Right lobe of liver (tissue), 6 donors: ENCODE measurements at regions not wholly inside any gene's neighbourhood (a gene's known extent, or its start where the extent isn't known, plus 50 kb on each side); places are given as distances from the start of the nearest gene placed in this dataset.

ENCODE experiments used
- ATAC-seq, 4 donors: fragments of 200-7000 bp; cut with Tn5 transposase; one replicate each; pipeline ENCODE4 v1.9.1; 2020; ENCODE audit warnings: mild to moderate bottlenecking in 4 of 4, moderate library complexity in 4 of 4
- DNase-seq, 3 donors: peaks; one replicate each; pipeline ENCODE4 v3.0.0-alpha.2; 2020
- H3K27ac ChIP-seq, 3 donors: fragments of 200-600 bp; one replicate each; pipeline ENCODE4 v1.8.0; 2022
- H3K27me3 ChIP-seq, 2 donors: fragments of 200-600 bp; one replicate each; pipeline ENCODE4 v1.8.0; 2022
- H3K36me3 ChIP-seq, 4 donors: fragments of 200-600 bp; sonication (generic) in 1 of 4; one replicate each; pipeline versions ENCODE4 v1.5.1 to v1.8.0; 2017 to 2022; ENCODE audit warnings: control low read depth in 1 of 4
- H3K4me1 ChIP-seq, 4 donors: fragments of 200-600 bp; sonication (generic) in 1 of 4; one replicate each; pipeline versions ENCODE4 v1.5.1 to v1.8.0; 2017 to 2022; ENCODE audit warnings: control low read depth in 1 of 4
- H3K4me3 ChIP-seq, 3 donors: fragments of 200-600 bp; one replicate each; pipeline ENCODE4 v1.8.0; 2022
- H3K9me3 ChIP-seq, 4 donors: fragments of 200-600 bp; sonication (generic) in 1 of 4; one replicate each; pipeline versions ENCODE4 v1.5.1 to v1.8.0; 2017 to 2022; ENCODE audit warnings: control low read depth in 1 of 4
- POLR2A ChIP-seq: fragments of 450-650 bp; IDR thresholded peaks from one replicate; pipeline ENCODE4 v1.6.1; 2017; ENCODE audit warnings: antibody characterized with exemption, mild to moderate bottlenecking
- WGBS: methylation state at CpG from one replicate; pipeline ENCODE4 v1.1.6; 2018; ENCODE audit warnings: low coverage, low lambda C conversion rate; ENCODE audit not compliant: insufficient coverage; ENCODE audit errors: missing lambda C conversion rate; 5-methylcytosine and 5-hydroxymethylcytosine counted together
- intact Hi-C, 2 donors: fragments of 100-400 bp; cut with DNase I; formaldehyde crosslinking; loops; one replicate each; pipeline versions ENCODE4 v1.11.2 to v1.14.1; 2022
- TF ChIP-seq, protein P1 (sequence below), 4 donors: fragments of 200-600 bp in 3 of 4; fragments of 450-650 bp in 1 of 4; IDR thresholded peaks; one replicate each; pipeline versions ENCODE4 v1.5.1 to v1.8.0; 2016 to 2022; ENCODE audit warnings: antibody characterized with exemption in 4 of 4, mild to moderate bottlenecking in 2 of 4
- donor health status: DM: no; HTN: yes; CAD: no.
- donor health status: DM: no; HTN: no; CAD: no.
- donor health status: DM: no; HTN: no; CAD: no.
- donor health status: DM: no; HTN: yes; CAD: no.
- donor health status: DM: no; HTN: yes; CAD: no.

DNA sequence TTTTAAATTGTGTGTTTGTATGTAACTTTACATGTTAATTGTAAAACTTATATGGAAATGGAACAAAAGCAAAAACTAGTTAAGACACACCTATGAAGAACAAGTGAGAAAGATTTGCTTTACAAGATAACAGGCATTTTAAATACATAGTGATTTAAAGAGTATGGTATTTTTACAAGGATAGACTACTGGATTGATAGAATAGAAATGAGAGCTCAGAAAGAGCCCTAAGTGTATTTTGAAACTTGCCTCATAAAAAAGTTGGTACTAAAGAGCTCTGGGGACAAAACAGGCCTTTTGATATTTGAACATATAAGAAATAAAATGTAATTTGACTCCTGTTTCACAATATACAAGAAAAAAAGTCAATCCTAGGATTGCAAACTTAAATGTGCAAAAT is 928.4 kb downstream of the REEP3 start:
- no peak for ATAC-seq
- intact Hi-C loops, result no loop called here

DNA sequence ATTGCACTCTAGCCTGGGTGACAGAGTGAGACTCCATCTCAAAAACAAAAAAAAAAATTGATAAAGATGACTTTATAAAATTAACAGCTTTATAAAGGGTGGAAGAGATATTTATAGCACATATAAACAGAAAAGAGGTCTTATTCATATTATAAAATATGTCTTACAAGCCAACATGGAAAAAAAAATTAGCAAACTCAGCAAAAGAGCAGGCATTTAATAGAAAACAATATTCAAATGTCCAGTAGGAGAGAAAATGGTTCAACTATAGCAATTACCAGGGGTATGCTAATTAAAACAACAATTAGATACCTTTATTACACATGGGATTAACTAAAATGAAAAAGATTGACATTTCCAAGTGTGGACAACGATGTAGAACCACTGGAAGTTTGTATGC is 929.1 kb downstream of the REEP3 start:
- ATAC-seq, result no peak
- H3K4me1 ChIP-seq, result no peaks in the 10 kb centered on the region
- H3K9me3 ChIP-seq, result no peaks in the 10 kb centered on the region
- no peaks in the 10 kb centered on the region for H3K27me3 ChIP-seq
- no peak overlapping the region for H3K27ac ChIP-seq
- 62% methylated on average over 1 of the region's 1 CpG for WGBS
- no peak overlapping the region for H3K4me3 ChIP-seq
- no peaks in the 10 kb centered on the region for H3K36me3 ChIP-seq
- DNase-seq, result no peak
- intact Hi-C loops, result no loop called here
- no peak for TF ChIP-seq POLR2A
- TF ChIP-seq, protein P1, sequence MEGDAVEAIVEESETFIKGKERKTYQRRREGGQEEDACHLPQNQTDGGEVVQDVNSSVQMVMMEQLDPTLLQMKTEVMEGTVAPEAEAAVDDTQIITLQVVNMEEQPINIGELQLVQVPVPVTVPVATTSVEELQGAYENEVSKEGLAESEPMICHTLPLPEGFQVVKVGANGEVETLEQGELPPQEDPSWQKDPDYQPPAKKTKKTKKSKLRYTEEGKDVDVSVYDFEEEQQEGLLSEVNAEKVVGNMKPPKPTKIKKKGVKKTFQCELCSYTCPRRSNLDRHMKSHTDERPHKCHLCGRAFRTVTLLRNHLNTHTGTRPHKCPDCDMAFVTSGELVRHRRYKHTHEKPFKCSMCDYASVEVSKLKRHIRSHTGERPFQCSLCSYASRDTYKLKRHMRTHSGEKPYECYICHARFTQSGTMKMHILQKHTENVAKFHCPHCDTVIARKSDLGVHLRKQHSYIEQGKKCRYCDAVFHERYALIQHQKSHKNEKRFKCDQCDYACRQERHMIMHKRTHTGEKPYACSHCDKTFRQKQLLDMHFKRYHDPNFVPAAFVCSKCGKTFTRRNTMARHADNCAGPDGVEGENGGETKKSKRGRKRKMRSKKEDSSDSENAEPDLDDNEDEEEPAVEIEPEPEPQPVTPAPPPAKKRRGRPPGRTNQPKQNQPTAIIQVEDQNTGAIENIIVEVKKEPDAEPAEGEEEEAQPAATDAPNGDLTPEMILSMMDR (IDR thresholded peaks at IDR 0.05), result no peak

More for the DNA sequence above, 928.4 kb downstream of the REEP3 start:
- H3K27ac ChIP-seq, result no peak overlapping the region
- no peak for TF ChIP-seq POLR2A
- TF ChIP-seq, protein P1 (IDR thresholded peaks at IDR 0.05), result no peak
- H3K27me3 ChIP-seq, result no peaks in the 10 kb centered on the region
- H3K9me3 ChIP-seq, result no peaks in the 10 kb centered on the region
- no peaks in the 10 kb centered on the region for H3K36me3 ChIP-seq
- DNase-seq, result no peak
- H3K4me3 ChIP-seq, result no peak overlapping the region
- H3K4me1 ChIP-seq, result no peaks in the 10 kb centered on the region

DNA sequence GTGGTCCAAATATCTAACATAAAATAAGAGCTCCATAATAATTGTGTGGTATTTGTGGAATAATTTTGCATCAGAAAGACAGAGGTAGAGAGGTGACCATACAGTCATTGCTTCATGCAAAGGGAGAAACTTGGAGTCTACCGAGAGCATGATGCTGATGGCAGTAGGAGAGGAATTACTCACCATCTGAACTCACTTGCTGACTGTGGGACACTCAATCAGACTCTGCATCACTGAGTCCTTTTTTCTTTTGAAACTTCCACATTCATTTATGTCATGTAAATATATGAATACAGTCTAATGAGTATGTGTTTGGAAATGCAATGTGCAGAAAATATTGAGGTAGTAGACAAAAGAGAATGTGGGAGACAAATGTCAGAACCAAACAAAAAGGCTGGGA is 933.8 kb downstream of the REEP3 start:
- ATAC-seq, result no peak
- Histone ChIP-seq H3K27me3 (no peaks in the 10 kb centered on the region), H3K36me3 (no peaks in the 10 kb centered on the region), H3K9me3 (no peaks in the 10 kb centered on the region), H3K27ac (no peak overlapping the region), H3K4me1 (no peaks in the 10 kb centered on the region), H3K4me3 (no peak overlapping the region)
- TF ChIP-seq, protein P1 (IDR thresholded peaks at IDR 0.05), result no peak
- no peak for TF ChIP-seq POLR2A
- intact Hi-C loops, result no loop called here
- WGBS, result 83% methylated on average over 1 of the region's 1 CpG
- no peak for DNase-seq

DNA sequence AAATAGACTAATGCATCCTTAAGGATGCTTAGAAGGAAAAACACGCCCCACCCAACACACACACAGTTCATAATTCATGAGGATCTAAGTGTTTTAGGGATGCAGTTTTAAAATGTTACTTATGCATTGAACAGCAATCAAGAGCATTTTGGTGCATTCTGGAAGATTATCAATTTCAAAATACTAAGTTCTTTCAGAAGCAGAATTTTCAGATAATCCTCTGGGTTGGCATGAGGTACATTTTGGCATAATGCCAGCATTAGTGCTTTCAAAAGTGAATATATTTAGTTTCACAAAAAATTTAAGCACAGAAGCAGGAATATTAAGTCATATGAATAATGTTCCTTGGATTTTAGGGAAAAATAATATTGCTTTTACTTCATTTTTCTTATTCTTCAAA is 937.1 kb downstream of the REEP3 start:
- intact Hi-C loops, result no loop called here
- Histone ChIP-seq H3K4me1 (no peaks in the 10 kb centered on the region), H3K4me3 (no peak overlapping the region), H3K27me3 (no peaks in the 10 kb centered on the region), H3K36me3 (no peaks in the 10 kb centered on the region), H3K27ac (no peak overlapping the region), H3K9me3 (no peaks in the 10 kb centered on the region)
- TF ChIP-seq, protein P1 (IDR thresholded peaks at IDR 0.05), result no peak
- no peak for TF ChIP-seq POLR2A
- DNase-seq (no peak), ATAC-seq (no peak)
- WGBS, result 82% methylated on average over 1 of the region's 1 CpG

DNA sequence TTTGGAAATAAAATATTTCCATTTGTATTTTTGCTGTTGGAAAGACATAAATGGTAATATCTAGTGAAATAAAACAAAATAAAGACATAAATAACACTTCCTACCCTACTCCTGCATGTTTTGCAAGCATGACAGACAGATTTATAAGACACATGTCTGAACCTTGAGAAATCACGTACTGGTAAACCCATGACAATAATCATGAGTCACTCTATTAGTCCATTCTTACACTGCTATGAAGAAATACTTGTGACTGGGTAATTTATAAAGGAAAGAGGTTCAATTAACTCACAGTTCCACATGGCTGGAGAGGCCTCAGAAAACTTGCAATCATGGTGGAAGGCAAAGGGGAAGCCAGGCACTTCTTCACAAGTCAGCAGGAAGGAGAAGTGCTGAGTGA is 942.2 kb downstream of the REEP3 start:
- WGBS, result 63% methylated on average over 1 of the region's 1 CpG
- DNase-seq, result no peak
- Histone ChIP-seq H3K4me1 (peaks cover 0 to 2% (median 0%) of the 10 kb centered on the region in 4 donors), H3K9me3 (no peaks in the 10 kb centered on the region), H3K36me3 (no peaks in the 10 kb centered on the region), H3K27ac (no peak overlapping the region), H3K4me3 (no peak overlapping the region), H3K27me3 (no peaks in the 10 kb centered on the region)
- TF ChIP-seq, protein P1 (IDR thresholded peaks at IDR 0.05), result no peak
- ATAC-seq, result no peak
- intact Hi-C loops, result no loop called here
